WTC11 (cell line): ENCODE measurements at regions not wholly inside any gene's neighbourhood (a gene's known extent, or its start where the extent isn't known, plus 50 kb on each side); places are given as distances from the start of the nearest gene placed in this dataset.
A peak's percentile ranks its signal among the peaks of the same experiment; 100 is the strongest.

Experiments
- ATAC-seq: fragments of 200-7000 bp; cut with Tn5 transposase; 2 replicates; pipeline ENCODE4 v1.10.0; 2021; ENCODE audit warnings: mild to moderate bottlenecking, moderate library complexity
- CTCF ChIA-PET: fragments of 300-600 bp; sonication (Branson Sonifier 250); formaldehyde crosslinking; loops from one replicate; lab custom pipeline; 2021; ENCODE audit warnings: antibody characterized with exemption; lab: Charles Lee
- POLR2A ChIA-PET: fragments of 350-600 bp; sonication (Branson Sonifier 250); formaldehyde crosslinking; loops from one replicate; lab custom pipeline; 2021; ENCODE audit warnings: antibody characterized with exemption; lab: Charles Lee
- DNase-seq: peaks from one replicate; pipeline ENCODE4 v3.0.0; 2021; ENCODE audit warnings: low spot score
- H3K27ac Mint-ChIP-seq: 2 replicates; pipeline ENCODE4 v1.8.0; 2021; ENCODE audit warnings: mixed read lengths
- H3K27me3 Mint-ChIP-seq: 2 replicates; pipeline ENCODE4 v1.8.0; 2021; ENCODE audit warnings: low read depth, mild to moderate bottlenecking, moderate library complexity, mixed read lengths
- H3K36me3 Mint-ChIP-seq: 2 replicates; pipeline ENCODE4 v1.8.0; 2021; ENCODE audit warnings: mixed read lengths
- H3K4me1 Mint-ChIP-seq: 2 replicates; pipeline ENCODE4 v1.8.0; 2022; ENCODE audit warnings: mixed read lengths
- H3K4me3 Mint-ChIP-seq: 2 replicates; pipeline ENCODE4 v1.8.0; 2021; ENCODE audit warnings: mild to moderate bottlenecking, moderate library complexity, mixed read lengths
- H3K9me3 Mint-ChIP-seq: 2 replicates; pipeline ENCODE4 v1.8.0; 2021; ENCODE audit warnings: mixed read lengths
- ATF1 ChIP-seq: sonication (generic); formaldehyde crosslinking; IDR thresholded peaks from 2 replicates; pipeline ENCODE4 v1.8.1; 2023; ENCODE audit warnings: mild to moderate bottlenecking, moderate library complexity, missing genetic modification reagents
- ESRRA ChIP-seq: sonication (generic); formaldehyde crosslinking; IDR thresholded peaks from 2 replicates; pipeline ENCODE4 v1.8.1; 2022; ENCODE audit warnings: mild to moderate bottlenecking, missing genetic modification reagents, borderline replicate concordance
- GRHL2 ChIP-seq: fragments of 250-450 bp; sonication (Bioruptor Pico); IDR thresholded peaks from 2 replicates; pipeline ENCODE4 v1.8.0; 2022; ENCODE audit warnings: mild to moderate bottlenecking, moderate library complexity; ENCODE audit not compliant: insufficient replicate concordance, severe bottlenecking
- GTF2I ChIP-seq: fragments of 250-450 bp; sonication (Bioruptor Pico); conservative IDR thresholded peaks from 2 replicates; pipeline ENCODE4 v1.4.0; 2021; ENCODE audit warnings: mild to moderate bottlenecking
- KAT7 ChIP-seq: sonication (generic); formaldehyde crosslinking; IDR thresholded peaks from 2 replicates; pipeline ENCODE4 v1.8.1; 2023; ENCODE audit warnings: missing genetic modification reagents, mild to moderate bottlenecking, borderline replicate concordance
- MXD4 ChIP-seq: fragments of 250-450 bp; sonication (Bioruptor Pico); IDR thresholded peaks from 2 replicates; pipeline ENCODE4 v1.8.0; 2021; ENCODE audit warnings: mild to moderate bottlenecking, moderate library complexity, borderline replicate concordance
- NFE2L1 ChIP-seq: sonication (generic); formaldehyde crosslinking; IDR thresholded peaks from 2 replicates; pipeline ENCODE4 v1.8.1; 2023; ENCODE audit warnings: missing genetic modification reagents
- NFYB ChIP-seq: sonication (generic); formaldehyde crosslinking; conservative IDR thresholded peaks from 2 replicates; pipeline ENCODE4 v1.8.0; 2022; ENCODE audit warnings: low read depth, missing genetic modification reagents
- NR1H2 ChIP-seq: sonication (generic); formaldehyde crosslinking; IDR thresholded peaks from 2 replicates; pipeline ENCODE4 v1.9.0; 2021; ENCODE audit warnings: mild to moderate bottlenecking, moderate library complexity, missing genetic modification reagents
- NR3C1 ChIP-seq: sonication (generic); formaldehyde crosslinking; conservative IDR thresholded peaks from 2 replicates; pipeline ENCODE4 v1.8.1; 2023; ENCODE audit warnings: low read depth, mild to moderate bottlenecking, missing genetic modification reagents
- RELA ChIP-seq: sonication (generic); formaldehyde crosslinking; IDR thresholded peaks from 2 replicates; pipeline ENCODE4 v1.8.1; 2022; ENCODE audit warnings: missing genetic modification reagents, mild to moderate bottlenecking, borderline replicate concordance
- SP1 ChIP-seq: sonication (generic); formaldehyde crosslinking; conservative IDR thresholded peaks from 2 replicates; pipeline ENCODE4 v1.8.1; 2022; ENCODE audit warnings: missing genetic modification reagents
- TEAD4 ChIP-seq: sonication (generic); formaldehyde crosslinking; IDR thresholded peaks from 2 replicates; pipeline ENCODE4 v1.8.0; 2022; ENCODE audit warnings: mild to moderate bottlenecking, missing genetic modification reagents
- ZNF121 ChIP-seq: sonication (generic); formaldehyde crosslinking; IDR thresholded peaks from 2 replicates; pipeline ENCODE4 v1.8.0; 2023; ENCODE audit warnings: missing genetic modification reagents
- ZNF232 ChIP-seq: sonication (generic); formaldehyde crosslinking; IDR thresholded peaks from 2 replicates; pipeline ENCODE4 v1.8.0; 2022; ENCODE audit warnings: mild to moderate bottlenecking, missing genetic modification reagents
- ZNF317 ChIP-seq: sonication (generic); formaldehyde crosslinking; IDR thresholded peaks from 2 replicates; pipeline ENCODE4 v1.8.1; 2023; ENCODE audit warnings: low read depth, mild to moderate bottlenecking, moderate library complexity, missing genetic modification reagents, borderline replicate concordance
- ZNF396 ChIP-seq: fragments of 250-450 bp; sonication (Bioruptor Pico); IDR thresholded peaks from 2 replicates; pipeline ENCODE4 v1.8.0; 2021; ENCODE audit warnings: mild to moderate bottlenecking, moderate library complexity, borderline replicate concordance
- ZNF423 ChIP-seq: fragments of 250-450 bp; sonication (Bioruptor Pico); IDR thresholded peaks from 2 replicates; pipeline ENCODE4 v2.1.2; 2022; ENCODE audit warnings: mild to moderate bottlenecking, moderate library complexity
- TF ChIP-seq, protein P1 (sequence below): sonication (generic); formaldehyde crosslinking; IDR thresholded peaks from 2 replicates; pipeline ENCODE4 v1.8.1; 2023; ENCODE audit warnings: mild to moderate bottlenecking, missing genetic modification reagents, moderate library complexity
- TF ChIP-seq, protein P2 (sequence below): sonication (generic); formaldehyde crosslinking; IDR thresholded peaks from 2 replicates; pipeline ENCODE4 v1.8.1; 2022; ENCODE audit warnings: low read depth, mild to moderate bottlenecking, moderate library complexity, missing genetic modification reagents, borderline replicate concordance
- TF ChIP-seq, protein P3 (sequence below): fragments of 250-450 bp; sonication (Bioruptor Pico); IDR thresholded peaks from 2 replicates; pipeline ENCODE4 v2.1.2; 2022; ENCODE audit warnings: mild to moderate bottlenecking, moderate library complexity

DNA sequence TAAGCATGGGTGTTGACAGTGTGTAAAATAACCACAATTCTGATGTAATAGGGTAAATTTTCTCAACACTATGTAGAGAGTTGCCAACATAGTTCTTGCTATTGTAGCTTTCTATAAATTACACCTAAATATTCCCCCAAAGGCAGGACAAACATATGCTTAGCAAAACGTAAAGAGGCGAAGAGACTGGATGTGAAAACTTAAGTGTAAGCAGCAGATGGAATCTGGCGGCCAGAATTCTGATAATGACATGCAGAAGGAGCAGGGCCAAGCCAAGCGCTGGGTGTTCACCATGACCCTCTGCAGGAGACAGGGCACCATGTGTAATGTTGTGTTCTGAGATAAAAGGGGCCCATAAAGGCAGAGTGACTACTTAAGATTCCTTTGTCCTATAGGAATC, 105.2 kb upstream of the ZNF521 start:
- H3K27me3 Mint-ChIP-seq, result no peaks in the 10 kb centered on the region; the same call in 1 of the 2 replicates
- no peaks in the 10 kb centered on the region for H3K36me3 Mint-ChIP-seq
- peaks cover 8% of the 10 kb centered on the region for H3K4me1 Mint-ChIP-seq
- no peak overlapping the region for H3K27ac Mint-ChIP-seq
- POLR2A ChIA-PET, result no interaction called here
- CTCF ChIA-PET, result no interaction called here
- H3K9me3 Mint-ChIP-seq, result 0 out of 2 replicates have a peak, but pooled peaks cover 4% of the 10 kb centered on the region
- H3K4me3 Mint-ChIP-seq, result no peak overlapping the region
- TF ChIP-seq RELA (CRISPR knock-in tag), result no peak
- no peak for TF ChIP-seq ZNF423 (CRISPR knock-in tag)
- no peak for TF ChIP-seq ZNF232 (CRISPR knock-in tag)
- no peak for TF ChIP-seq NFYB (CRISPR knock-in tag)
- TF ChIP-seq NR1H2 (CRISPR knock-in tag), result no peak
- no peak for TF ChIP-seq ZNF121 (CRISPR knock-in tag)
- no peak for TF ChIP-seq MXD4 (CRISPR knock-in tag)
- TF ChIP-seq, protein P1, sequence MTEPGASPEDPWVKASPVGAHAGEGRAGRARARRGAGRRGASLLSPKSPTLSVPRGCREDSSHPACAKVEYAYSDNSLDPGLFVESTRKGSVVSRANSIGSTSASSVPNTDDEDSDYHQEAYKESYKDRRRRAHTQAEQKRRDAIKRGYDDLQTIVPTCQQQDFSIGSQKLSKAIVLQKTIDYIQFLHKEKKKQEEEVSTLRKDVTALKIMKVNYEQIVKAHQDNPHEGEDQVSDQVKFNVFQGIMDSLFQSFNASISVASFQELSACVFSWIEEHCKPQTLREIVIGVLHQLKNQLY (CRISPR knock-in tag), result no peak
- no peak for TF ChIP-seq TEAD4 (CRISPR knock-in tag)
- TF ChIP-seq SP1 (CRISPR knock-in tag), result no peak
- no peak for TF ChIP-seq KAT7 (CRISPR knock-in tag)
- TF ChIP-seq GTF2I (CRISPR knock-in tag), result no peak
- TF ChIP-seq, protein P2, sequence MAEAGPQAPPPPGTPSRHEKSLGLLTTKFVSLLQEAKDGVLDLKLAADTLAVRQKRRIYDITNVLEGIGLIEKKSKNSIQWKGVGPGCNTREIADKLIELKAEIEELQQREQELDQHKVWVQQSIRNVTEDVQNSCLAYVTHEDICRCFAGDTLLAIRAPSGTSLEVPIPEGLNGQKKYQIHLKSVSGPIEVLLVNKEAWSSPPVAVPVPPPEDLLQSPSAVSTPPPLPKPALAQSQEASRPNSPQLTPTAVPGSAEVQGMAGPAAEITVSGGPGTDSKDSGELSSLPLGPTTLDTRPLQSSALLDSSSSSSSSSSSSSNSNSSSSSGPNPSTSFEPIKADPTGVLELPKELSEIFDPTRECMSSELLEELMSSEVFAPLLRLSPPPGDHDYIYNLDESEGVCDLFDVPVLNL (CRISPR knock-in tag), result no peak
- TF ChIP-seq ZNF317 (CRISPR knock-in tag), result no peak
- TF ChIP-seq GRHL2 (CRISPR knock-in tag), result no peak
- TF ChIP-seq, protein P3, sequence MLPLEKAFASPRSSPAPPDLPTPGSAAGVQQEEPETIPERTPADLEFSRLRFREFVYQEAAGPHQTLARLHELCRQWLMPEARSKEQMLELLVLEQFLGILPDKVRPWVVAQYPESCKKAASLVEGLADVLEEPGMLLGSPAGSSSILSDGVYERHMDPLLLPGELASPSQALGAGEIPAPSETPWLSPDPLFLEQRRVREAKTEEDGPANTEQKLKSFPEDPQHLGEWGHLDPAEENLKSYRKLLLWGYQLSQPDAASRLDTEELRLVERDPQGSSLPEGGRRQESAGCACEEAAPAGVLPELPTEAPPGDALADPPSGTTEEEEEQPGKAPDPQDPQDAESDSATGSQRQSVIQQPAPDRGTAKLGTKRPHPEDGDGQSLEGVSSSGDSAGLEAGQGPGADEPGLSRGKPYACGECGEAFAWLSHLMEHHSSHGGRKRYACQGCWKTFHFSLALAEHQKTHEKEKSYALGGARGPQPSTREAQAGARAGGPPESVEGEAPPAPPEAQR (CRISPR knock-in tag), result no peak
- ATAC-seq, result no peak
- no peak for DNase-seq

DNA sequence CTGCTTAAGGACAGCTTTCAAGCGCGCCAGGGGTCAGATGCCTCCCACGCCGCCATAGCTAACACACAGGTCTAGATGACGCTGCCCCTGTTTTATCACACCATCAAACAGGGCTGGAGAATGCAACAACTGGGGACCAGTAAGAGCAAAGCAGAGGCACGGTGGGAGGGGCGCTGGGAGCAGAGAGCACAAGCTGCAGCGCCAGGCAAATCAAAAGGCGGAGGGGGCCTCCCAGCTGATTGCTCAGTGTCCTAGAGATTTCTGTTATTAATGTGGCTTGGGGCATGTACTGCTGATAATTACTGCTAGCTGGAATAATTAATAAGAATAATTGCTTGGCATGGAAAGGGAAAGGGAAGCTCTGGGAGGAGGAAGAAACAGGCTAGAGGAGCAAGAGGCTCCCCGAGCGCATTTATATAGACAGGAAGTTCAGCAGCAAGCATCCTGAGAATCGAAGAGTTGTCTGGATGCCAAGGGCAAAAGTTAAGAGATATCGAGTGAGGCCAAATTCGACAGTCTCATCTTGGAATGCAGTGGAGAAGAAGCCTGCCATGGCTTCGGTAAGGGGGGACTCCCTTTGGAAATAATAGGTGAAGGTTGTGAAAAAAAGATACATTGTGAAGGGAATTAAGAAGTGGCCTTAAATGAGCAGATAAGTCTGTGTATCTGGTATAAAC, 104.5 kb upstream of the ZNF521 start:
- no peaks in the 10 kb centered on the region; the same call in 1 of the 2 replicates for H3K27me3 Mint-ChIP-seq
- H3K27ac Mint-ChIP-seq, result no peak overlapping the region
- peaks cover 8% of the 10 kb centered on the region for H3K4me1 Mint-ChIP-seq
- ChIA-PET POLR2A (interaction anchor here (0.6 kb wide), 1 partner anchor 1913 kb away, joined by 3 read pairs; no protein-coding TSS in a partner anchor), CTCF (no interaction called here)
- H3K9me3 Mint-ChIP-seq, result peaks cover 9% of the 10 kb centered on the region
- H3K36me3 Mint-ChIP-seq, result no peaks in the 10 kb centered on the region
- peak; percentile 14 for DNase-seq
- H3K4me3 Mint-ChIP-seq, result no peak overlapping the region
- no peak for TF ChIP-seq NR3C1 (CRISPR knock-in tag)
- no peak for TF ChIP-seq ZNF396
- TF ChIP-seq ATF1, result no peak
- TF ChIP-seq, protein P2 (CRISPR knock-in tag), result no peak
- TF ChIP-seq ESRRA, result no peak
- no peak for TF ChIP-seq NFE2L1 (CRISPR knock-in tag)
- no peak for TF ChIP-seq ZNF121 (CRISPR knock-in tag)
- TF ChIP-seq ZNF232 (CRISPR knock-in tag), result no peak
- peak; percentile 67 for ATAC-seq
